HG02571 (cell line): ENCODE measurements at regions not wholly inside any gene's neighbourhood (a gene's known extent, or its start where the extent isn't known, plus 50 kb on each side); places are given as distances from the start of the nearest gene placed in this dataset.

ENCODE experiments used
- ATAC-seq: cut with Tn5 transposase; IDR thresholded peaks from one replicate; pipeline ENCODE4 v1.9.1; 2021; ENCODE audit warnings: mild to moderate bottlenecking, moderate library complexity; ENCODE audit not compliant: unreplicated experiment

DNA sequence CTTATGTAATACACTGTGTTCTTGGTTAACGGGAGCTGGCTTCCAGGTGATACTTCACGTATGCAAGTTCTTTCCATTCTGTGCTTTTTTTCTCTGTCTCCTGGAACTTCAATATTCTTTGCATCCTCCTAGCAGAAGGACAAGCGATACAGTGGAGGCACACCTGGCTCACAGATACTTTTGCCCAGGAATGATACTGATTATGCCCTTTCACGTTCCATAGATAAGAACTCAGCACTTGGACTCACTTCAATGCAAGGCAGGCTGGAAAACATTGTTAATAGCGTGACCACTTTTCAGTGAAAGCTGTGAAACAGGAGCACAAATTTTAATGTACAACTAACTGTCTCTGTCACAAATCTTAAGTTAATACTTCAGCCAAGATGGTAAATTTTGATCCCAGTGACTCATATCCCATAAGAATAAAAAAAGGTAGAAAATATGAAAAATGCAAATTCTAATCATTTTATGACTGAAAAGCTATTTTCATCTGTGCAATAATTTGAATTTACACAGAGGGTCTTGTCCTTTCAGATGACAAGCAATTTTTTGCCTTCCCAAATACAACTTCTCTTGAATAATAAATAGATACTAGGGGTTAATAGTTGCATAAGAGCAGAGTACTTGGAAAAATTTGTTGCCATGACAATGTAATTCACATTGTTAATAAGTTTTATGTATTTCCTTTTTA, 919.0 kb downstream of the GALC start:
- ATAC-seq, result no peak

DNA sequence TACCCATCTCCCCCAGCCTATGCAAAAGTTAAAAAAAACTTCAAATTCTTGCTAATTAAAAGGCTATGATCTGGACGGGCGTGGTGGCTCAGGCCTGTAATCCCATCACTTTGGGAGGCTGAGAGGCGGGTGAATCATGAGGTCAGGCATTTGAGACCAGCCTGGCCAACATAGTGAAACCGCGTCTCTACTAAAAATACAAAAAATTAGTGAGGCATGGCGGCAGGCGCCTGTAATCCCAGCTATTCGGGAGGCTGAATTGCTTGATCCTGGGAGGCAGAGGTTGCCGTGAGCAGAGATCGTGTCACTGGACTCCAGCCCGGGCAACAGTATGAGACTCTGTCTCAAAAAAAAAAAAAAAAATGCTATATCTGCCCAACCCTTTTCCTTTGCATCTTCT, 925.4 kb downstream of the GALC start:
- ATAC-seq, result no peak

DNA sequence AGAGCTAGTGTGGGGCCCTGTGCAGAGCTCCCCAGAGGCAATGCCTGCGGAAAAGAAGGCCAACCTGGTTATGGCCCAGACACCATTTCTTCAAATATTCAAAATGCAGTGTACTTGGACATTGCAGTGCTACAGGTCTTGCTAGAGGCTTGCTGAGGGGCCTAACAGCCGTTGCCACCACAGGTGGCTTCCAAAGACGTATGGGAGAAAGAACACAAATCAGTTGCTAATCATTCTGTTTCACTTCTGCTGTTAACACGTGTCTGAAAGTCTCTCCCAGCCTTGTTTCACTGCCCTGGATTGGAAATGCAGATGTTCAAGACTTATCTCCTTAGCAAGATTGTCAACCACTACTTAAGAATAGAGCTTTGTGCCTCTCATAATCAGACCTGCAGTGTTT, 925.9 kb downstream of the GALC start:
- ATAC-seq, result no peak

GRCh38 chr14:87066221-87066817, 926.7 kb downstream of the GALC start:
- no peak for ATAC-seq

GRCh38 chr14:87065366-87065765, 927.6 kb downstream of the GALC start:
- no peak for ATAC-seq

DNA sequence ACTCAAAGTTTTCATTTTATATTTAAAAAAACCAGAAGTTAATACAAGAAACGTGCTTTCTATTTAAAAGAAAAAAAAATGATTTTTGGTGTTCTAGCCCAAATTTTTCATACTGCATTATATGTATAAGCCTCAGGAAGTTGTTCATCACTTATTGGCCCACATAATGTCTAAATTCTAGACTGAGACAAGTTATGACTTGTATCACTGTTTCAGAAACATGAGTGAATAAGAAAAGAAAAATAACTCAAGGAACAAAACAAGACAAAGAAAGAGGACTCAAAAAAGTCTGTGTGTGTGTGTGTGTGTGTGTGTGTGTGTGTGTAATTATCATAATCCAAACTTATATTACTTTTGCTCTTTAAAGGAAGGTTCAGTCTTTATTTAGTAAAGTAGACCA, 929.8 kb downstream of the GALC start:
- ATAC-seq, result no peak

DNA sequence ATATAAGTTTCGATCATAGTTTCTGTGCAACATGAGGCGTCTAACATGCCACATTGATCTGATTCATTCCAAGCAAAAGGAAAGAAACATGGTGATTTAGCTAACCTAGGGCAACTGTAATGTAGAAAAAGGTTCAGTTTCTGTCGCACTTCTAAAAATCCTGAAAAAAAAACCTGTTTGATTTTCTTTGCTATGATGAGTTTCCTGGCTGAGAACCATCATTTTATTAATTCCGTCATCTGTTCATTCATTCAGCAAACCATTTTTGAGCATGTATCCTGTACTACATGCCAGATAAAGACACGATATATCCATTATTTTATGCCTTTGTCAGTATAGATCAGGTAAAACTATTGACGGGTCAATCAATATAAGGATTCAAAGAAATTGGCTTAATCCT, 932.6 kb downstream of the GALC start:
- no peak for ATAC-seq

DNA sequence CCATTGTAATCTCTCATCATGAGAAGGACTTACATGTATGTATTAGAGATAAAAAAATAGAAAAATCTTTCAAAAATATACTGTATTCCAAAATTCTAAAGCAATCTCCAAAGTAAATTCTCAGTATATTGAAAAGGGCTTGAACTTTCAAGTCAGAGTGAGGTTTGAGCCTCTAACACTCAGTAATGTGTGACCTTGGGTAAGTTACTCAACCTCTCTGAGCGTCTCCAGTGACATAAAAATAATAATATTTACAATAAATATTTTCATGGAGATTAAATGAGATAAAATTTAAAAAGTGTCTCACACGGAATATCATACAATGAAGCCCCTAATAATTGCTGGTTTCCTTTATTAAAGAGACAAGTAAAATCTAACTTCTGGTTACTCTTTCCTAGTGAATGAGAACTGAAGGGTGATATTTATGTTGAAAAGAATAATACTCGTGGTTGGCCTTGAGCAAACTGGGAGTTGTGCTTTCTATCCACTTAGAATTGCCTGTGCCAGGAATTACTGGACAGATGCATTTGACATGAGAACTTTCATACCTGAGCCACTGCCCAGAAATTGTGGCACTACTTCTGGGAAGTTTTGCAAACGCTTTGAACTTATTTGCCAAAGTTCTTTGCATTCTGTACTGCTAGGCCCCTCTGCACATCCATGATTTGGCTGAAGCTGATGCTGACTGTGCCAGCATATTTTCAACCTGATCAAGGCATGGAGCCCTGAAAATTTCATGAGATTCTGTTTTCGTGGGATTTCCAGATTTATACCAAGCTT, 933.7 kb downstream of the GALC start:
- ATAC-seq, result no peak

- ATAC-seq, result no peak
Measured at GRCh38 chr14:87055007-87055406, 938.0 kb downstream of the GALC start.

- ATAC-seq, result no peak
Measured at GRCh38 chr14:87052646-87053225, 940.2 kb downstream of the GALC start.

- ATAC-seq, result no peak
Measured at GRCh38 chr14:87050421-87050820, 942.6 kb downstream of the GALC start.

DNA sequence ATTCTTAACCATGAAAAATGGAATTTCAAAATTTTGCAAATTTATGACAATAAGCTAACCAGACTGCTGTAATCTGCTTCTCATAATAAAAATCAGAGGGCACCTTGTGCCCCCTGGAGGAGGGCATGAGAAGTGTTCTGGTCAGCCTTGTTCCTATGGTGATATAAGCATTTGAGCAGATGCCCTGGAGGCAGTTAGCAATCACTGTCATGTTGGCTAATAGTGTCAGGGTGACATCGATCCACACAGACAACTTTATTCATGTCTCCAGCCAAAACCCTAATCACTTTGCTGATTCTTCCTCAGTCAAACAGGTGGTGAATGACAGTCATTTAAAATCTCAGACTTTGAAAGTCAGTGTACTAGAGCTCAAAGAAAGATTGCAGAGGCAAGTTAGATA, 943.0 kb downstream of the GALC start:
- no peak for ATAC-seq

- no peak for ATAC-seq
Measured at GRCh38 chr14:87046960-87047359, 946.0 kb downstream of the GALC start.

GRCh38 chr14:87045956-87046355, 947.0 kb downstream of the GALC start:
- no peak for ATAC-seq

- ATAC-seq, result no peak
Measured at GRCh38 chr14:87045246-87045645, 947.7 kb downstream of the GALC start.

- no peak for ATAC-seq
Measured at GRCh38 chr14:87044807-87045206, 948.2 kb downstream of the GALC start.

DNA sequence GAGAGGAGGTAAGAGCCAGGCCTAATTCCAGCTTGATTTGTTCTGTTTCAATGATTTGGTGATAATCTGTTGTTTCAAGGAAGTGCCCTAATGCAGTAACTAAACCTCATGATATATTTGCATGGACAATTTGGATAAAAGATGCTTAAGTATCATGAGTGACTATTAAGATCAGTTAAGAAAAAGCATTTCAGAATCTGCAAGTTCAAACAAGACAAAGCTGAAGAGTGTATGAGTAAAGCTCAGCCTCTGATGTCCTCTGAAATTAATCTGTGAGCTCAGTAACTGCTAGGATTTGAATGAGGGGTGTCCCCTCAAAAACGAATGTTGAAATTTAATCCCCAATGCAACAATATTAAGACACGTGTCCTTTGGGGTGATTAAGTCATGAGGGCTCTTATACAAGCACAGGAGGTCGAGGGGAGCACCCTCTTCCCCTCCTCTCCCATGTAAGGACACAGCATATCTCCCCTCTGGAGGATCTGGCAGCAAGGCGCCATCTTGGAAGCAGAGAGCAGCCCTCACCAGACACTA, 949.2 kb downstream of the GALC start:
- no peak for ATAC-seq

DNA sequence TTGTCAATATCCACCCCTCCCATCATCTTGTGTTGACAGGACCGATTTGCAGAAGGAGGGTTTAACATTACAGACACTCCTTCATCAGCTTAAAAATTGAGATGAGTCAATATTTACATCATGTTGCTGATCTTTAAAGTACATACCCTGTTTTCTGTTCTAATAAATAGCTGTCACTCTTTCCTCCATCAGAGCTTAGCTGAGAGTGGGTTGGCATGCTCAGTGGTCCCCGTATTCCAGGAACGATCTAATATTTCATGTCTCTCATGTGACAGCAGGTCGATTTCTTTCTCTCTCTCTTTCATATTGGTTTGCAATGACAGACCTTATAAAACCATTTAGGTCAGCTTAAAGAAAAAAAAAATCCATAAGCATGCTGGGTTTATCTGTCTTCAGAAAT, 950.6 kb downstream of the GALC start:
- no peak for ATAC-seq

GRCh38 chr14:87041290-87042020, 951.5 kb downstream of the GALC start:
- no peak for ATAC-seq

- ATAC-seq, result no peak
Measured at GRCh38 chr14:87034680-87035079, 958.3 kb downstream of the GALC start.

DNA sequence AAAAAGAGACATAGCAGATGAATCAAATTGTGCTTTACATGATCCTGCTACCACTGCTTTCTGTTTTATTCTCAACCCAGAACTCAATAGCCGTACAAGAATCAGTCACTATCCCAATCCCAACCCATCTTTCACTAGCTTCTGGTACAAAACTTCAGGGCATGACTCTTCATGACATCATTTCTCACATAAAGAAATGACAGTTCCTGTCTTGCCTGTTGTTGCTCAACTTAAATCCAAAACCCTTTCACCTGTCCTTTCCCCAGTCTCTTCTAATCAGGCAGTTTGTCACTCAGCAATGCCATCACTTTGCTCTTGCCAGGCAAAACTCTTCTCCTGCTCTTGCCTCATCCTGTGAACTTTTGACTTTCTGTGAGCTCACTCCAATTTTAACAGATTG, 962.8 kb downstream of the GALC start:
- no peak for ATAC-seq
